ENCODE measurements at regions not wholly inside any gene's neighbourhood (a gene's known extent, or its start where the extent isn't known, plus 50 kb on each side); places are given as distances from the start of the nearest gene placed in this dataset.

DNA sequence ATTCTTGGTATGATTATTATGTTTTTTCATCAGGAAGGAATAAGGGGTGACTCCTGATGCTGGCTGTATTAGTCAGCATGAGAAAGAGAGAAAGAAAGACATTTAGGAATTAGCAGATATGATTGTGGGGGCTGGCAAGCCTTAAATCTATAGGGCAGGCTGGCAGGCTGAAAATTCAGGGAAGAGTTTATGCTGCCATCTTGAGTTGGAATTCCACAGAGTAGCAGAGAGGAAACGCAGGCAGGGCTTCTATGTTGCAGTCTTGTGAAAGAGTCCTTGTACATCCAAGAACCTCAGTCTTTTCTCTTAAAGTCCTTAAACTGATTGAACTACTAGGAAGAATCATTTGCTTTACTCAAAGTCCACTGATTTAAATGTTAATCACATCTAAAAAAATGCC, 262.7 kb upstream of the SLC10A2 start:
- no peaks in the 10 kb centered on the region for H3K36me3 Mint-ChIP-seq (ENCODE audit: low read depth)
- peaks cover 10% of the 10 kb centered on the region for H3K9me3 Mint-ChIP-seq
- WGBS, 2 experiments (ENCODE audit: insufficient coverage in 1 of 2, insufficient read length in 1 of 2) = 80 to 100% methylated on average over 1 of the region's 1 CpG

DNA sequence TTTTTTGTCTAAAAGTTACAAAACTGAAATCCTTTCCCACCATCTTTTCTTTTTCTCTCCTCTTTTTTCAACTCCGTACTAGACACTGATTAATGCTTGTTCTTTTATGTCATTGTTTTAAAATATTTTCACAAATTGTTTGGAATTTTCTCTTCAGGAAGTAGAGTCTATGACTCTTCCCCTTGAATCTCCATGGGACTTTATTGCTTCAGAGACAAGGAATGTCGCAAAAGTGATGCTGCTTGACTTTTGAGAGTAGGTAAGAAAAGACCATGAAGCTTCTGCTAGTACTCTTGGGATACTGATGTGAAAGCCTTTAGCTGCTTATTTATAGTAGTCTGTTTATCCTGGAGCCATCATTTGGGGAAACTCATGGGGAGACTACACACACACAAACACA, 260.1 kb upstream of the SLC10A2 start:
- peaks cover 6% of the 10 kb centered on the region for H3K9me3 ChIP-seq (ENCODE audit: control insufficient read depth, low read length)
- no peaks in the 10 kb centered on the region for H3K4me1 ChIP-seq (ENCODE audit: control insufficient read depth, insufficient read depth, low read length)
- no peaks in the 10 kb centered on the region for H3K36me3 ChIP-seq (ENCODE audit: control insufficient read depth, insufficient read depth, low read length)
- Mint-ChIP-seq H3K36me3 (ENCODE audit: low read depth) (no peaks in the 10 kb centered on the region), H3K9me3 (no peaks in the 10 kb centered on the region), H3K27me3 (ENCODE audit: insufficient read depth) (no peaks in the 10 kb centered on the region), H3K4me3 (no peak overlapping the region), H3K27ac (no peak overlapping the region), H3K4me1 (no peaks in the 10 kb centered on the region)
- H3K4me3 ChIP-seq (ENCODE audit: low read length) = no peak overlapping the region
- H3K27me3 ChIP-seq (ENCODE audit: control insufficient read depth, insufficient read depth, low read length, poor library complexity, severe bottlenecking) = no peaks in the 10 kb centered on the region
- TF ChIP-seq, protein P1, sequence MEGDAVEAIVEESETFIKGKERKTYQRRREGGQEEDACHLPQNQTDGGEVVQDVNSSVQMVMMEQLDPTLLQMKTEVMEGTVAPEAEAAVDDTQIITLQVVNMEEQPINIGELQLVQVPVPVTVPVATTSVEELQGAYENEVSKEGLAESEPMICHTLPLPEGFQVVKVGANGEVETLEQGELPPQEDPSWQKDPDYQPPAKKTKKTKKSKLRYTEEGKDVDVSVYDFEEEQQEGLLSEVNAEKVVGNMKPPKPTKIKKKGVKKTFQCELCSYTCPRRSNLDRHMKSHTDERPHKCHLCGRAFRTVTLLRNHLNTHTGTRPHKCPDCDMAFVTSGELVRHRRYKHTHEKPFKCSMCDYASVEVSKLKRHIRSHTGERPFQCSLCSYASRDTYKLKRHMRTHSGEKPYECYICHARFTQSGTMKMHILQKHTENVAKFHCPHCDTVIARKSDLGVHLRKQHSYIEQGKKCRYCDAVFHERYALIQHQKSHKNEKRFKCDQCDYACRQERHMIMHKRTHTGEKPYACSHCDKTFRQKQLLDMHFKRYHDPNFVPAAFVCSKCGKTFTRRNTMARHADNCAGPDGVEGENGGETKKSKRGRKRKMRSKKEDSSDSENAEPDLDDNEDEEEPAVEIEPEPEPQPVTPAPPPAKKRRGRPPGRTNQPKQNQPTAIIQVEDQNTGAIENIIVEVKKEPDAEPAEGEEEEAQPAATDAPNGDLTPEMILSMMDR (conservative IDR thresholded peaks at IDR 0.05) = no peak
- WGBS, 2 experiments (ENCODE audit: insufficient coverage in 1 of 2, insufficient read length in 1 of 2) = 50% methylated on average over 2 of the region's 2 CpGs; no CpG with 5 or more reads in 1 of the 2 experiments
- H3K9ac ChIP-seq (ENCODE audit: extremely low read depth, low read length, poor library complexity, severe bottlenecking) = no peak overlapping the region
- no peak overlapping the region for H3K27ac ChIP-seq (ENCODE audit: low read depth, low read length)
- no peak for DNase-seq

More for the DNA sequence above, 262.7 kb upstream of the SLC10A2 start:
- H3K27ac Mint-ChIP-seq = no peak overlapping the region
- no peaks in the 10 kb centered on the region for H3K4me1 Mint-ChIP-seq
- Histone ChIP-seq H3K4me1 (ENCODE audit: control insufficient read depth, insufficient read depth, low read length) (no peaks in the 10 kb centered on the region), H3K9ac (ENCODE audit: extremely low read depth, low read length, poor library complexity, severe bottlenecking) (no peak overlapping the region), H3K4me3 (ENCODE audit: low read length) (no peak overlapping the region), H3K27me3 (ENCODE audit: control insufficient read depth, insufficient read depth, low read length, poor library complexity, severe bottlenecking) (no peaks in the 10 kb centered on the region), H3K27ac (ENCODE audit: low read depth, low read length) (no peak overlapping the region), H3K9me3 (ENCODE audit: control insufficient read depth, low read length) (peaks cover 6% of the 10 kb centered on the region), H3K36me3 (ENCODE audit: control insufficient read depth, insufficient read depth, low read length) (no peaks in the 10 kb centered on the region)
- H3K4me3 Mint-ChIP-seq = no peak overlapping the region
- no peak for DNase-seq
- no peaks in the 10 kb centered on the region for H3K27me3 Mint-ChIP-seq (ENCODE audit: insufficient read depth)
- TF ChIP-seq, protein P1 (conservative IDR thresholded peaks at IDR 0.05) = peak; percentile 19

DNA sequence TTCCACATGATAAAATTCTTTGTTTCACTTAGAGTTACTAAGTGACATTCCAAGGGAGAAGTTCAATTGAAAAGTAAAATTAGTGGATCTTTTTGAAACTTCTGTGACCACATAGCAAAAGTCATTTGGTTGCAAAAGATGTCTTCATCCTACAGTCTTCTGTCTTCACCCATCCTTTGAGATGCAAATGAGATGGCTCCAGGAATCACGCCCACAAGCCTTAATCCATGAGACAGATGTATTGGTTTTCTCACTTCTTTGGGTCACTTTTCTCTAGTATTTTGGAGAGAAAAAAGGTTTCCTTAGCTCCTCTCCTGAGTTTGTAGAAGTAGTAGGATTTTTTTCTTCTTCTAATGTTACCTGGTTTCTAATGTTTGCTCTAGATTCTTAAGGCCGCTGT, 259.5 kb upstream of the SLC10A2 start:
- no peaks in the 10 kb centered on the region for H3K27me3 ChIP-seq (ENCODE audit: control insufficient read depth, insufficient read depth, low read length, poor library complexity, severe bottlenecking)
- 47% methylated on average over 2 of the region's 2 CpGs; no CpG with 5 or more reads in 1 of the 2 experiments for WGBS, 2 experiments (ENCODE audit: insufficient coverage in 1 of 2, insufficient read length in 1 of 2)
- no peak overlapping the region for H3K9ac ChIP-seq (ENCODE audit: extremely low read depth, low read length, poor library complexity, severe bottlenecking)
- Mint-ChIP-seq H3K27ac (no peak overlapping the region), H3K36me3 (ENCODE audit: low read depth) (no peaks in the 10 kb centered on the region), H3K9me3 (no peaks in the 10 kb centered on the region), H3K4me1 (no peaks in the 10 kb centered on the region), H3K4me3 (no peak overlapping the region), H3K27me3 (ENCODE audit: insufficient read depth) (no peaks in the 10 kb centered on the region)
- H3K4me3 ChIP-seq (ENCODE audit: low read length) = no peak overlapping the region
- H3K36me3 ChIP-seq (ENCODE audit: control insufficient read depth, insufficient read depth, low read length) = no peaks in the 10 kb centered on the region
- TF ChIP-seq, protein P1 (conservative IDR thresholded peaks at IDR 0.05) = no peak
- no peak overlapping the region for H3K27ac ChIP-seq (ENCODE audit: low read depth, low read length)
- no peaks in the 10 kb centered on the region for H3K4me1 ChIP-seq (ENCODE audit: control insufficient read depth, insufficient read depth, low read length)
- H3K9me3 ChIP-seq (ENCODE audit: control insufficient read depth, low read length) = peaks cover 6% of the 10 kb centered on the region
- DNase-seq = peak; percentile 51

All from endodermal cell (in vitro differentiated cells).